IPS DF 4.7 (cell line): ENCODE measurements at regions not wholly inside any gene's neighbourhood (a gene's known extent, or its start where the extent isn't known, plus 50 kb on each side); places are given as distances from the start of the nearest gene placed in this dataset.
"Not testable (repeated sequence)": the region's sequence is repeated elsewhere in the genome, so short reads cannot be mapped to it uniquely, and the experiment has no call there.

Experiments
- DNase-seq: peaks from one replicate; pipeline ENCODE4 v3.0.0-alpha.2; 2013; ENCODE audit warnings: low spot score; ENCODE audit errors: extremely low read depth

DNA sequence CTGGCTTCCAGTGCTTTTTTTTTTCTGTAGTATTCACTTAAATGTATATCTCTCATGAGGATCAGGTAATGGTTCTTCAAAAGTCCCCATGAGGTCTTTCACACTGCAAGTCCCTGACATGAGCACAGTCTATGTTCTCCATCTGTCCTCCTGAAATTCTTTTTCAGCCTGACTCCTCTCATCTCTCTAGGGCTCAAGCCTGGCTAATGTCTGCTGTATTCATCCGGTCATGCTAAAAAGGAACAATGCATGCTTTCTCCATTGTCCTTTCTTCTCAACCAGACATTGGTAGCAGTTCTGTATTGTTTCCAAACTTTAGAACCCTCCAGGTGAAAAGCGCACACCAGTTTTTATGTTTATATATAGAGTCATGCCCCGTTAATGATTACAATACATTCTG lies 368.3 kb upstream of the OLFM3 start:
- DNase-seq, result no peak

DNA sequence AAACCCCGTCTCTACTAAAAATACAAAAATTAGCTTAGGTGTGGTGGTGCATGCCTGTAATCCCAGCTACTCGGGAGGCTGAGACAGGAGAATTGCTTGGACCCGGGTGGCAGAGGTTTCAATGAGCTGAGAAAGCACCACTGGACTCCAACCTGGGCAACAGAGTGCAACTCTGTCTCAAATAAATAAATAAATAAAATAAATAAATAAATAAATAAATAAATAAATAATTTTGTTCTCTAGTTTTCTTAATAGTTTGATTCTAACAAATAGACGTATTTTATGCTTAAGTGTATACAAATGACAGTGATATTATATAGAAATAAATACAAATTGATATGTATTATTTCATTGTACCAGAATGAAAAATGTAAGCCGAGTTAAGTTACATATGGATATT lies 339.9 kb upstream of the OLFM3 start:
- no peak for DNase-seq

DNA sequence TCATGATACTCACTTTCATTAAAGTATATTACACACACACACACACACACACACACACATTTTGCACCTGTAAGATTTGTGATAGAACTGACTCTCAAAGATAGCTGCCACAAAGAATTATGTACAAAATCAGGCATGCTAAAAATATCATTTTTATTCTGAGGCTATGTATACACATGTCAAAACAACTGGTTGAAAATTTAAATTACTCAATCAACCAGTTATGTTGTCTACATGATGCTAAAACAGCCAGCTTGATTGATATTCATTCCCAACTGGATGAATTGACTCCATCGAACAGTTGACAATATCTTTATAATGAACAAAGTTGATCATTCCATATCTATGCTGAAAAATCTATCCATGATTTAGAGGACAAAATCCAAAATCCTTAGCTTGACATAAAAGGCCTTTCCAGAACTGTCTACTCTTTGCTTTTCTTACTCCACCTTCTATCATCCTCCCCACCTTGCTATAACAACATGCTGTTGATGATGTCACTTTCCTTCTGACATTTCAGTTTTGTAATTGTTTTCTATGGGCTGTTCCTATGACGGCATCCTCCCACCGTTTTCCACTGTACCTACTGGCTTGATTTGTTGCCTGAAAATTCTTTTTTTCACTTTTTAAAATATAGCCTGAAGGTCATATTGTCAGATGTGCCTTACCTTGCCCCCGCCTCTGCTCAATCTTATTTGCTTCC lies 321.5 kb upstream of the OLFM3 start:
- no peak for DNase-seq

DNA sequence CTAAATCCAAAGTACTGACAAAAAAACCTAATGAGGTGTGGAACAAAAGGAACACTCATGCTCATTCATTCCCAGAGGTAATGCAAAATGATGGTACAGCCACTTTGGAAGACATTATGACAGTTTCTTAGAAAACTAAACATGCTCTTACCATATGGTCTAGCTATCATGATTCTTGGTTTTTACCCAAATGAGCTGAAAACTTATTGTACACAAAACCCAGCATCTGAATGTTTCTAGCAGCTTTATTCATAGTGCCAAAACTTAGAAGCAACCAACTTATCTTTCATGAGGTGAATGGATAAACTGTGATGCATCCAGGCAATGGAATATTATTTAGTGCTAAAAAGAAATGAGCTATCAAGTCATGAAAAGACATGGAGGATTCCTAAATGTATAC lies 318.4 kb upstream of the OLFM3 start:
- DNase-seq, result no peak

DNA sequence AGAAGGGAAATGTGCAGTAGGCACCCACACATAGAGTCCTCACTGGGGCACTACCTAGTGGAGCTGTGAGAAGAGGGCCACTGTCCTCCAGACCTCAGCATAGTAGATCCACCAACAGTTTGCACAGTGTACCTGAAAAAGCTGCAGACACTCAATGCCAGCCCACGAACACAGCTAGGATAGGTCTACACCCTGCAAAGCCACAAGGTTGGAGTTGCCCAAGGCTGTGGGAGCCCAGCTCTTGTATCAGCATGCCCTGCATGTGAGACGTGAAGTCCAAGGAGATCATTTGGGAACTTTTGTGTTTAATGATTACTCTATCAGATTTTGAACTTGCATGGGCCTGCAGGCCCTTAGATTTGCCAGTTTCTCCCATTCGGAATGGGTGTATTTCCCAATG lies 299.4 kb upstream of the OLFM3 start:
- no peak for DNase-seq

DNA sequence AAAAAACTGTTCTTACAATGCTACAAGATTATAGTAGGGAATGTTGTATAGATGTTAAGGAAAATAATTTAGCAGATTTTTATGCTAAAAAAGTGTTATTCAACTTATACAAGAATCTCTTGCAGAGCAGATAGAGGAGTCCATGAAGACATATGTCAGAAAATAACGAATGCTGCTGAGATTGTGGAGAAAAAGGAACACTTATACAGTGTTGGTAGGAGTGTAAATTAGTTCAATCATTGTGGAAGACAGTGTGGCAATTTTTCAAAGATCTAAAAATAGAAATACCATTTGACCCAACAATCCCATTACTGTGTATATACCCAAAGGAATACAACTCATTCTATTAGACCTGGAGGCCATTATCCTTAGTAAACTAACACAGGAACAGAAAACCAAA lies 286.2 kb upstream of the OLFM3 start:
- DNase-seq, result no peak

DNA sequence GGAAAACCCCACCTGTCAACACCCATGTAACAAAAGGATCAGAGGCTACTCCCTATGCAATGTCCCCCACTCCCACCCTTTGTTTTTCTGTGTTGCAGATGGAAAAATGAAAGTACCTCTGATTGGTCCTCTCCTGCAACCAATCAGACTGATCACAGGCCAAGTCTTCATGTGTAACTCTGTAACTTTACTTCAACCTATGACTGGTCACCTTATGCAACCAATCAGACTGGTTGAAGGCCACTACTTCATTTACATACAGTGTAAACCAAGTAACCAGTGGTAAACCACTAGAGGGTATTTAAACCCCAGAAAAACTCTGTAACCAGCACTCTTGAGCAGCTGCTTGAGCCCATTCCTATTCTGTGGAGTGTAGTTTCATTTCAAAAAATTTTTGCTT lies 266.3 kb upstream of the OLFM3 start:
- DNase-seq, result no peak

DNA sequence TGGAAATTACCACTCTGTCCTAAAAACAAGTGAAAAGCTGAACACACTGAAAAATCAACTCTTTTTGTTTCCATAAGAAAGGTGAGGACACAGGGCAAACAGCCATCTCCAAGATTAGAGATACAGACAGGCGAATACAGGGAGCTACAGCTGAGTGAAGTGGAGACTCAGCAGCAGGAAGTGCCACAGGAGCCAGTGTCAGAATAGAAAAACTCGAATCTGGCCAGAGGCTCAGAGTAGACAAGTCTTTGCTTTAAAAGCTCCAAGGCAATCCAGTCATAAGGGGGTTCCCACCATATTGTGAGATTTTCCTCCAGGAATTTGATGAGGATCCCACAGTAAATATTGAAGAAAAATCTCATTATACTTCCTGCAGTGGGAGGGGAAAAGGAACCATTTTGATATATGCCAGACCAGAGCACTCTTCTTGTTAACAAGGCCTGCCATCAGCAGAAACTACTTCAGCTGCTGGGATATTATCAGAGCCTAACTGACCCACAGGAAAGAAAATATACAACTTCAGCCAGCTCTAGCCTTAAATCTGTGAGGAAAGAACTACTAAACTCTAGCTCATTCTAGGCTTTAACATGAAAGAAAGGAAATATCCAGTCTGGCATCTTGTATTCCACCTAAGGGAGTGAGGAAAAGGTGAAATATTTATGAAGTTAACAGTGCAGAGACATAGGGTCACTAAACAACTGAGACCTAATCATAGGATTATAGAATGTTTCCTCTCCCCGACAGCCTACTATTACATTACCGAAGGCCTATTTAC lies 256.2 kb upstream of the OLFM3 start:
- no peak for DNase-seq

DNA sequence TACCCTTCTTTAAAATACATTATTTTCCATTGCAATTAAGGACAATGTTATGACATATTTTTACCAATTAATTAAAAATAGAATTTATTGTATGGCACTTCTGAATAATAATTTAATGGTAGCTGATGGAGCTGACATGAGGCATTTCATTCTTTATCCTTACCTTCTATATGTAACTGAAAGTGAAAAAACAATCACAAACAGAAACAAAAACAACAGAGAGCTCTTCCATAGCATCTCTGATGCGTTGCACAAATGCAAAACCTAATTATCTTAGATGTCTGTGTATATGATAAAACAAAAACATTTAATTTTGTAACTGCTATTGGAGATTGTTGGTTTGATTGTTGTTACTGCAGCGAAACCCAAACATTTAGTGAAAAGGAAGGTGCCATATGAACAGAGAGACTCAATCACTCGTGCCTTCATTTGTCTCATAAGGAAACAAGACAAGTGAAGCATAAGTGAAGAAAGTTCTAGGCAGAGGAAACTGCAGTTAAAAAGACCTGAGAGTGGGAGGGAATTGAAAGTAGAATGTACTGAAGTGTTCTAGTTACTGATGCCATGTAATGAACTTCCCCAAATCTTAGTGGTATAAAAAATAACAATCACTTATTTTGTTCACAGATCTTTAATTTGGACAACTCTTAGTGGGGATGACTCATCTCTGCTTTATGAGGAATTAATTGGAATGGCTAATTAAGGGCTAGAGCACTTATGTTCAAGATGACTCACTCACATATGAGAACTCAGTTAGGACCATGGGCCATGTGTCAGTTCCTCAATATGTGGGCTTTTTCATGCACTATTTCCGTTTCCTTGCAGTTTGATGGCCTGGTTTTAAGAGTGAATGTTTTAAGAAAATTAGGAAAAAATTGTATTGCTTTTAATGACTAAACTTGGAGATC lies 245.0 kb upstream of the OLFM3 start:
- DNase-seq, result no peak

DNA sequence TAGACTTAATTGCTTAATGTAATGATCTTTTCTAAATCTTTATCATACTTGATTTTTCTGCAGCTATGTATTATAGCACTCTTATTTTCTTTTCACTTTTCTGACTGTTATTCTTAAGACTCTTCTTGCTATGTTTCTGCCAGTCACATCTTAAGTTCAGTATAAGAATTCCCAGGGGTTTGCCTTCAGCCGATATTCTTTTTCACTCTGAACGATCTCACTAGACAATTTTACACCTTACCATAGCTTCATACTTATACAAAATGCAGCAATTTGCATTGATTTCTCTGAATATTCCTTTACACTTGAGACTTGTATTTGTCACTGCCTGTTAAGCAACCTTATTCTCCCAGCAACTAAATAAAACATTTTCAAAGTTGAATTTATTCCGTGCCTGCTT lies 242.5 kb upstream of the OLFM3 start:
- DNase-seq, result no peak

DNA sequence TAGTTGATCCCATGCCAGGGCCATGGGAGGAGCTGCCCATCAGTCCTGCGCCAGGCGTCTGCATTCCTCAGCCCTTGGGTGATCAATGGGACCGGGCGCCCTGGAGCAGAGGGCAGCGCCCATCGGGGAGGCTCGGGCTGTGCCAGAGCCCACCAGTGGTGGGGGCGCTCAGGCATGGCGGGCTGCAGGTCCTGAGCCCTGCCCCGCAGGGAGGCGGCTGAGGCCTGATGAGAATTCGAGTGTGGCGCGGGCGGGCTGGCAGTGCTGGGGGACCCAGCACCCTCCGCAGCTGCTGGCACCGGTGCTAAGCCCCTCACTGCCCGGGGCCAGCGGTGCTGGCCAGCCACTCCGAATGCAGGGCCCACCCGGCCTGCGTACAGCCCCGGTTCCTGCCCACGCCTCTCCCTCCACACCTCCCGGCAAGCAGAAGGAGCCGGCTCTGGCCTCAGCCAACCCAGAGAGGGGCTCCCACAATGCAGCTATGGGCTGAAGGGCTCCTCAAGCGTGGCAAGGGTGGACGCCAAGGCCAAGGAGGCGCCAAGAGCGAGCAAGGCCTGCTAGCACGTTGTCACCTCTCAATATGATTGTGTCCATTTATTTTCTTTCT lies 238.1 kb upstream of the OLFM3 start:
- no peak for DNase-seq

DNA sequence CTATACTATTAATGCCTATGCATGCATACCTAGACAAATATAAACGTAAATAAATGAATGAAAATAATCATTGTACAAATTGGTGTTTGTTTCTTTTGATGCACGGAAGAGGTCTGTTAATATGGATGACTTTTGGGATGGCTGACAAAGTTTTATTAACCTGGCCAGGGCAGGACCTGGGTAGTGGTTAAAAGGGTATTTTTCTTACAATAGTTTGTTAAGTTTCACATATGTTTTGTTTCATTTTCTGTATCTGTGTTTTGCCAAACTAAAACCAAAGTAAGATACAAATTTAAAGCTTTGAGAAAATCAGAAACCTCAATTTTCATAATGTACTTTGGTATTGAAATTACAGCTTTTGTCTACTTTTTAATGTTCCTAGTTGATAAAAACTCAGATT lies 222.7 kb upstream of the OLFM3 start:
- no peak for DNase-seq

DNA sequence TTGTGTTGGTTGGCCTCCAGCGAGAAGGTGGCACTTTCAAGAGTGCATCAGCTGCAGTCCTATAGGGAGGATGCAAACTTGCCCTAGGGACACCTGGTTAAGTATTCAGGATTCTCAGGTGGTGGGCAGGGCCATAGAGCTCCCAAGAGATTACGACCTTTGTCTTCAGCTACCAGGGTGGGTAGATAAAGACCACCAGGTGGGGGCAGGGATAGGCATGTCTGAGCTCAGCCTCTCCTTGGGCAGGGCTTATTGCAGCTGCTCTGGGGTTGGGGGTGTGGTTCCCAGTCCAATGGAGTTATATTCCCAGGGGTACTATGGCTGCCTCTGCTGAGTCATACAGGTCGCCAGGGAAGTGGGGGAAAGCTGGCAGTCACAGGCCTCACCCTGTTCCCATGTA lies 214.2 kb upstream of the OLFM3 start:
- not testable (repeated sequence) for DNase-seq

DNA sequence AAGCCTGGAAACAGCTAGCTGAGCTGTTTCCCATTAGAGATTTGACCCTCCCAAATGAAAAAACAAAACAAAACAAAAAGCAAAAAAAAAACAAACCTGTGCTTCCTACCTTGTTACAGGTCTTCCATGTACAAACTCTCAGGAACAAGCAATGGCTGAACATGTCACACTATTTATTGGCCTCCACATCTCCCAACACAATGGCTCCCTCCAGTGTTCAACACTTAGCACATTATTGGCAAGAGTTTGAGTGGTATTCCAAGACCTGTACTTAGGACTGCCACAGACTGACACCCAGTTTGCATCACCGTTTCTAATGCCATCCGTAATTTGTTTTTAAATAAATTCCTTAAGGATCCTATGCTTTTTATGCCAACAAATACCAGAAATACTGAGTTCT lies 195.0 kb upstream of the OLFM3 start:
- DNase-seq, result peak; percentile 16

DNA sequence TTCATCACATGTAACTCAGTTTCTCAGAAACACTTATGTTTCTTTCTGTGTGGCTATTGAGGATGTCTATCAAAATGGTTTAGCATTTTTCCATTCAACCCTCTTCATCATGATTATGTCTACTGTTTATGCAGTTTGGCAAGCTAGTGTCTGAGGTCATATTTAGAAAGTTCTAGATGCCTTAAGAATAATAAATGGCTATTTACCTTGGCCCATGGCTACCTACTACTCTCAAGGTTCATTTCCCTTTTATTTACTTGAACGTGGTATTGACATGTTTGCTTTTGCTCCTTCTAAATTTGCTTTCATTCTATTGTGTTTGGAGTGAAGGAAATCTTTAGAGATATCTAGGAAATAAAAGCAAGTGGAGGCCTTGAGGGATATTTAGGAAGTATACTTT lies 193.7 kb upstream of the OLFM3 start:
- no peak for DNase-seq

DNA sequence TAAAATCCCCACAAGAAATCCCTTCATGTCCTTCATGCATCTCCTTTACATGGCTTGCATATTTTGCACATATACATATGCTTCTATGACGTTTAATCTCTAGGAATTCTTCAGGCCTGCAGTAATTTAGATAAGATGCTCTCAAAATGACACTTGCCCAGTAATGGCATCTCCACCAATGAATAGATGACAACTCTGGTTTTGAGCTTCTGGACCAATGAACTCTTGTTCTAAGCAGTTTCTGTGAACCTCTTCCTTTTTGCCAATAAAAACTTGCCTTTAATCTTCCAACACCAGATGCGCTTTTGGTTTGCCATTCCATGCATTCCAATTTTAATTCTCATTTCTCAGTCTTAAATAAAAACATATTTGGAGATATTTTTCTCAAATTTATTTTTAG lies 189.8 kb upstream of the OLFM3 start:
- DNase-seq, result no peak

DNA sequence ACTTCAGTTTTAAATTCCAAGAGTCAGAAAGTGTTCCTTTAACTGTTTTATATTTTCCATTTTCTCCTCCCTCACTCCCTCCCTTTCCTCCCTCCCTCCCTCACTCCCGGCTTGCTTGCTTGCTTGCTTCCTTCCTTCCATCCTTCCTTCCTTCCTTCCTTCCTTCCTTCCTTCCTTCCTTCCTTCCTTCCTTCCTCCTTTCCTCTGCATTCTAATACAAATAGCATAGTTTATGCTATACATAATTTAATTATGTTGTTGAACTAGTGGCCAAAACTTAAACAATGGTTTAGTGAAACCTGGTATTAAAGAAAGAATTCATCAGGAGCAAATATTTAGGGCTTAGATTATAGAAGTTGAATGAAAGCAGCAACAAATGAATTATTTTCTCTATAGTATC lies 188.5 kb upstream of the OLFM3 start:
- DNase-seq, result no peak

DNA sequence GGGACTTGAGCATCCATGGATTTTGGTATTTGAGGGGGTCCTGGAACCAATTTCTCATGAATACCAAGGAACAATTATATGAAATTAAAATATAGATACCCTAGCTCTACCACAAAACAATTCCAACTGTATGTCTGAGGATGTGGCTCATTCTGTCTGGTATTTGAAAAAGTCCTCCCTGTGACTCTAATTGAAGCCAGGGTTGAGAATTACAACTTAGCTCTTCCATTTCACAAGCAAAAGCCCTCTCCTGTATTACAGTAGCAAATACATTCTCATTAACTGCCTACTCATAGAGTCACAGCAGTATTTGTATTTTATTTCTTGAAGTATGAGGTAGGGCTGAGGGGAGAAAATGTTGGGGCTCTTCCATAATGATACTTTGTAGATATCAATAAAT lies 187.8 kb upstream of the OLFM3 start:
- no peak for DNase-seq

DNA sequence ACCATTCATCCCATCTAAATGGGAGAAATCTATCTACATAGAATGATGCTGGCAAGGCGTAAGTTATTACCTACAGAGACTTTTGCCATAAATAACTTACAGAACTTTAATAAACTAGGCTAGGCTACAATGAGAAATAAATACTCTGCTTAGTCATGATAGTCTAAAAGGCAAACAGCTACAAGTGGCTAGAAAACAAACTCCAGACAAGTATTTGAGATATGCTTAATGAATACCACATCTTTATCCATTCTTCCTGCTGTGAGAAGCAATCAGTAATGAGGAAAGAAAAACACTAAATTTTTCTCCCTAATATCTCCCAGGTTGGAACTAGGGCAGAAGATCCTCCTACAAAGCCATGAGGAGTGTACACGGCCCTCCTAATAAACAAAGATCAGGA lies 187.0 kb upstream of the OLFM3 start:
- no peak for DNase-seq

DNA sequence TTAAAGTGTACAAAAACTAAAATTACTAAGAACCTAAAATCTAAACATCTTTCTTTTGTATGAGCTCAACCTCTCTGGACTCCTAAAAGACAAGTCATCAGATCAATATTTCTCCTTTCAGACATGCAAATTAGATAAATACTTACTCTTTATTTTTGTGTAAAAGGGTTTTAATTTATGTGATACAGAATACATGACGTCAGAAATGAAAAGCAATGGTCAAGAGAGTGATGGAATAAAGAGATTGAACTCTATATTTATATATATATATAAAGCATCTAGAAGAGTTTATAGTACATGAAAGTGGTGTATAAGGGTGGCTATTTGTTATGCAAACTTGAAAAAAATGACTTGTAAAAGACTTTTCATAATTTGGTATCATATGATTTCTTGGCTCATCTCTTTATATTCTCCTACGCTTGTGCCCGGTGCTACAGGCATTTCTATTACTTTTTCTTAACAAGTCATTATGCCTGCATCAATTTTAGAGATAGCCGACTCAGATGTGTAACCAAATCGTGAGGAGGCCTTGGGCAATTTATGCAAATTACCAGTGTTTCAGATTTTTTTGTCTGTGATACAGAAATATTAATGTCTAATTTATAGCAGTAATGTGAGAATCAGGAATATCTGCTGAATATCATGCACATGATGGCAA lies 186.0 kb upstream of the OLFM3 start:
- no peak for DNase-seq

DNA sequence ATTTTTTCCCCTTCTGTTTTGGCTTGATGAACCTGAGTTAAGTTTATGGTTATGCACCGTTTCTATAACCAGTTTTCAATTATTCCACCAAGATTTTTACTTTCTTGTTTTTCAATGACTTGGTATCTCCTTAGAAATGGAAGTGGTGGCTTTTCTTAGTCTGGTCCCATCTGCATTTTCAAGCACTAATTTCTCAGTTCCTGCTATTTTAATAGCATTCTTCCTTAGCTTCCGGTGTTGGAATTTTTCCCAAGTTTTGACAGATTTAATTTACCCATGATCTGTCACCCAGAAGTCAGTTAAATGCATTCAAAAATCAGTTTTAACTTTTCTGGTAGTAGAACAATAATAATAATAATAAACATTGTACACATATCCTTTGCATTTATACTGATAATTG lies 184.6 kb upstream of the OLFM3 start:
- no peak for DNase-seq
